NB4 (cell line): ENCODE measurements at regions not wholly inside any gene's neighbourhood (a gene's known extent, or its start where the extent isn't known, plus 50 kb on each side); places are given as distances from the start of the nearest gene placed in this dataset.

Experiments used
- CTCF ChIP-seq: IDR thresholded peaks from one replicate; pipeline ENCODE4 v1.5.1; 2012; ENCODE audit warnings: low read depth, low read length
- MAX ChIP-seq: IDR thresholded peaks from 2 replicates; pipeline ENCODE4 v1.6.1; 2011; ENCODE audit warnings: low read depth, low read length
- MYC ChIP-seq: IDR thresholded peaks from 2 replicates; pipeline ENCODE4 v1.6.1; 2011; ENCODE audit warnings: low read depth, low read length
- POLR2A ChIP-seq: IDR thresholded peaks from 2 replicates; pipeline ENCODE4 v1.6.1; 2011; ENCODE audit warnings: mild to moderate bottlenecking; ENCODE audit not compliant: insufficient read length; ENCODE audit errors: extremely low read depth

- TF ChIP-seq POLR2A (no peak), MYC (no peak), CTCF (no peak), MAX (no peak)
These were observed 61.2 kb upstream of the INPP5A start for GRCh38 chr10:132476146-132477065.
